Mesendoderm (in vitro differentiated cells): ENCODE measurements at regions not wholly inside any gene's neighbourhood (a gene's known extent, or its start where the extent isn't known, plus 50 kb on each side); places are given as distances from the start of the nearest gene placed in this dataset.

Source experiments
- DNase-seq: peaks from one replicate; pipeline ENCODE4 v3.0.0; 2013
- H2AK5ac ChIP-seq: 2 replicates; pipeline ENCODE4 v1.6.1; 2013; ENCODE audit warnings: low read length, inconsistent platforms
- H2BK120ac ChIP-seq: 2 replicates; pipeline ENCODE4 v1.6.1; 2013; ENCODE audit warnings: low read depth, mild to moderate bottlenecking, low read length, moderate library complexity, mixed read lengths
- H2BK15ac ChIP-seq: replicated peaks from 2 replicates; pipeline ENCODE4 v1.6.1; 2013; ENCODE audit warnings: low read depth, mild to moderate bottlenecking, moderate library complexity
- H2BK5ac ChIP-seq: 2 replicates; pipeline ENCODE4 v1.6.1; 2013; ENCODE audit warnings: low read length, inconsistent platforms
- H3K18ac ChIP-seq: 2 replicates; pipeline ENCODE4 v1.6.1; 2013; ENCODE audit warnings: mild to moderate bottlenecking, low read length, mixed read lengths
- H3K23ac ChIP-seq: one replicate; pipeline ENCODE4 v1.6.1; 2013; ENCODE audit warnings: low read length
- H3K27ac ChIP-seq: 2 replicates; pipeline ENCODE4 v1.5.1; 2013; ENCODE audit warnings: low read depth, mild to moderate bottlenecking, inconsistent platforms, low read length, moderate library complexity
- H3K27me3 ChIP-seq: 2 replicates; pipeline ENCODE4 v1.6.1; 2013; ENCODE audit warnings: low read length, control low read depth, mild to moderate bottlenecking, inconsistent platforms; ENCODE audit not compliant: insufficient read depth, poor library complexity
- H3K36me3 ChIP-seq: 2 replicates; pipeline ENCODE4 v1.6.1; 2013; ENCODE audit warnings: low read length, inconsistent platforms; ENCODE audit not compliant: control insufficient read depth, insufficient read depth
- H3K4ac ChIP-seq: one replicate; pipeline ENCODE4 v1.6.1; 2013; ENCODE audit warnings: low read depth, mild to moderate bottlenecking, low read length, moderate library complexity
- H3K4me1 ChIP-seq: 2 replicates; pipeline ENCODE4 v1.6.1; 2013; ENCODE audit warnings: low read depth, low read length, inconsistent platforms; ENCODE audit not compliant: control insufficient read depth
- H3K4me2 ChIP-seq: 2 replicates; pipeline ENCODE4 v1.6.1; 2013; ENCODE audit warnings: low read length
- H3K4me3 ChIP-seq: 2 replicates; pipeline ENCODE4 v1.5.1; 2013; ENCODE audit warnings: mild to moderate bottlenecking, low read length
- H3K56ac ChIP-seq: one replicate; pipeline ENCODE4 v1.6.1; 2013; ENCODE audit warnings: low read length
- H3K79me1 ChIP-seq: 2 replicates; pipeline ENCODE4 v1.6.1; 2013; ENCODE audit warnings: low read length, inconsistent platforms
- H3K79me2 ChIP-seq: 2 replicates; pipeline ENCODE4 v1.6.1; 2013; ENCODE audit warnings: mild to moderate bottlenecking, low read length; ENCODE audit not compliant: control insufficient read depth, insufficient read depth
- H3K9ac ChIP-seq: 2 replicates; pipeline ENCODE4 v1.6.1; 2013; ENCODE audit warnings: low read length, inconsistent platforms
- H4K5ac ChIP-seq: one replicate; pipeline ENCODE4 v1.6.1; 2013; ENCODE audit warnings: low read length
- H4K8ac ChIP-seq: one replicate; pipeline ENCODE4 v1.6.1; 2013; ENCODE audit warnings: low read depth, mild to moderate bottlenecking, control low read depth, low read length, moderate library complexity
- WGBS: extraction: QIAGEN DNeasy Blood & Tissue Kit; methylation state at CpG from one replicate; pipeline ENCODE4 v1.1.7; 2013; ENCODE audit warnings: low lambda C conversion rate, missing lambda C conversion rate; ENCODE audit not compliant: insufficient coverage; ENCODE audit errors: extremely low coverage; 5-methylcytosine and 5-hydroxymethylcytosine counted together

- Histone ChIP-seq H3K27me3 (no peaks in the 10 kb centered on the region), H2BK15ac (no peak overlapping the region), H3K23ac (no peak overlapping the region), H3K56ac (no peak overlapping the region), H3K27ac (no peak overlapping the region), H2BK5ac (no peak overlapping the region), H3K79me2 (no peaks in the 10 kb centered on the region), H4K5ac (no peak overlapping the region), H3K18ac (no peak overlapping the region), H3K36me3 (no peaks in the 10 kb centered on the region), H2BK120ac (no peak overlapping the region), H3K79me1 (no peaks in the 10 kb centered on the region), H3K9ac (no peak overlapping the region), H4K8ac (no peak overlapping the region), H3K4me2 (no peak overlapping the region), H3K4me3 (no peak overlapping the region), H3K4me1 (no peaks in the 10 kb centered on the region), H3K4ac (no peak overlapping the region), H2AK5ac (no peak overlapping the region)
- WGBS: no CpG with 5 or more reads among the region's 4 CpGs
- DNase-seq: peak; percentile 44
These were observed 156.6 kb upstream of the LHCGR start for GRCh38 chr2:48912110-48912509.

GRCh38 chr2:48910961-48911360 lies 155.4 kb upstream of the LHCGR start:
- H3K4ac ChIP-seq: no peak overlapping the region
- H3K27me3 ChIP-seq: no peaks in the 10 kb centered on the region
- H3K18ac ChIP-seq: no peak overlapping the region
- no peaks in the 10 kb centered on the region for H3K36me3 ChIP-seq
- H3K4me3 ChIP-seq: no peak overlapping the region
- DNase-seq: no peak
- H3K56ac ChIP-seq: no peak overlapping the region
- no peak overlapping the region for H4K5ac ChIP-seq
- H2BK120ac ChIP-seq: no peak overlapping the region
- no peak overlapping the region for H3K27ac ChIP-seq
- no peak overlapping the region for H2AK5ac ChIP-seq
- no peak overlapping the region for H3K4me2 ChIP-seq
- no peak overlapping the region for H2BK15ac ChIP-seq
- H3K79me2 ChIP-seq: no peaks in the 10 kb centered on the region
- H3K4me1 ChIP-seq: no peaks in the 10 kb centered on the region
- H4K8ac ChIP-seq: no peak overlapping the region
- no peaks in the 10 kb centered on the region for H3K79me1 ChIP-seq
- H2BK5ac ChIP-seq: no peak overlapping the region
- H3K9ac ChIP-seq: no peak overlapping the region
- H3K23ac ChIP-seq: no peak overlapping the region

GRCh38 chr2:48906633-48907032 lies 151.1 kb upstream of the LHCGR start:
- no peaks in the 10 kb centered on the region for H3K36me3 ChIP-seq
- H3K18ac ChIP-seq: no peak overlapping the region
- no peaks in the 10 kb centered on the region for H3K27me3 ChIP-seq
- H2BK5ac ChIP-seq: no peak overlapping the region
- no peaks in the 10 kb centered on the region for H3K79me1 ChIP-seq
- H3K4me1 ChIP-seq: no peaks in the 10 kb centered on the region
- H3K4me3 ChIP-seq: no peak overlapping the region
- H2BK120ac ChIP-seq: no peak overlapping the region
- no peak overlapping the region for H3K9ac ChIP-seq
- no peak overlapping the region for H3K4me2 ChIP-seq
- DNase-seq: no peak
- no peak overlapping the region for H3K27ac ChIP-seq
- H4K5ac ChIP-seq: no peak overlapping the region
- H3K23ac ChIP-seq: no peak overlapping the region
- no peaks in the 10 kb centered on the region for H3K79me2 ChIP-seq
- H2BK15ac ChIP-seq: no peak overlapping the region
- no peak overlapping the region for H3K4ac ChIP-seq
- H2AK5ac ChIP-seq: no peak overlapping the region
- no peak overlapping the region for H3K56ac ChIP-seq
- WGBS: no CpG with 5 or more reads among the region's 3 CpGs
- H4K8ac ChIP-seq: no peak overlapping the region

GRCh38 chr2:48905696-48906095 lies 150.2 kb upstream of the LHCGR start:
- Histone ChIP-seq H3K27ac (no peak overlapping the region), H2AK5ac (no peak overlapping the region), H3K56ac (no peak overlapping the region), H3K4me3 (no peak overlapping the region), H3K4me1 (no peaks in the 10 kb centered on the region), H3K9ac (no peak overlapping the region), H3K18ac (no peak overlapping the region), H3K4ac (no peak overlapping the region), H3K79me2 (no peaks in the 10 kb centered on the region), H4K5ac (no peak overlapping the region), H3K23ac (no peak overlapping the region), H2BK5ac (no peak overlapping the region), H4K8ac (no peak overlapping the region), H3K27me3 (no peaks in the 10 kb centered on the region), H2BK15ac (no peak overlapping the region), H3K4me2 (no peak overlapping the region), H3K79me1 (no peaks in the 10 kb centered on the region), H3K36me3 (no peaks in the 10 kb centered on the region), H2BK120ac (no peak overlapping the region)
- no peak for DNase-seq
- WGBS: no CpG with 5 or more reads among the region's 10 CpGs

GRCh38 chr2:48902521-48902920 lies 147.0 kb upstream of the LHCGR start:
- Histone ChIP-seq H3K27ac (no peak overlapping the region), H2AK5ac (no peak overlapping the region)

GRCh38 chr2:48901416-48901815 lies 145.9 kb upstream of the LHCGR start:
- Histone ChIP-seq H3K79me2 (no peaks in the 10 kb centered on the region), H2BK120ac (no peak overlapping the region)

More at GRCh38 chr2:48902521-48902920, 147.0 kb upstream of the LHCGR start:
- Histone ChIP-seq H3K4me1 (no peaks in the 10 kb centered on the region), H3K4me3 (no peak overlapping the region), H3K9ac (no peak overlapping the region), H2BK15ac (no peak overlapping the region), H3K4me2 (no peak overlapping the region), H2BK120ac (no peak overlapping the region), H3K56ac (no peak overlapping the region), H2BK5ac (no peak overlapping the region), H3K27me3 (no peaks in the 10 kb centered on the region), H3K36me3 (no peaks in the 10 kb centered on the region), H3K79me1 (no peaks in the 10 kb centered on the region), H3K79me2 (no peaks in the 10 kb centered on the region), H4K8ac (no peak overlapping the region), H3K23ac (no peak overlapping the region), H4K5ac (no peak overlapping the region), H3K18ac (no peak overlapping the region), H3K4ac (no peak overlapping the region)
- DNase-seq: peak; percentile 46
- no CpG with 5 or more reads among the region's 5 CpGs for WGBS

More at GRCh38 chr2:48901416-48901815, 145.9 kb upstream of the LHCGR start:
- H3K4me1 ChIP-seq: no peaks in the 10 kb centered on the region
- no peak overlapping the region for H3K4ac ChIP-seq
- H3K79me1 ChIP-seq: no peaks in the 10 kb centered on the region
- H3K27me3 ChIP-seq: no peaks in the 10 kb centered on the region
- H3K56ac ChIP-seq: no peak overlapping the region
- H3K36me3 ChIP-seq: no peaks in the 10 kb centered on the region
- no peak overlapping the region for H4K5ac ChIP-seq
- no peak overlapping the region for H3K18ac ChIP-seq
- no peak overlapping the region for H3K4me2 ChIP-seq
- DNase-seq: no peak
- no CpG with 5 or more reads among the region's 2 CpGs for WGBS
- no peak overlapping the region for H2BK15ac ChIP-seq
- H3K27ac ChIP-seq: no peak overlapping the region
- no peak overlapping the region for H3K4me3 ChIP-seq
- H2BK5ac ChIP-seq: no peak overlapping the region
- H2AK5ac ChIP-seq: no peak overlapping the region
- no peak overlapping the region for H3K23ac ChIP-seq
- no peak overlapping the region for H4K8ac ChIP-seq
- no peak overlapping the region for H3K9ac ChIP-seq
